ENCODE measurements at regions not wholly inside any gene's neighbourhood (a gene's known extent, or its start where the extent isn't known, plus 50 kb on each side); places are given as distances from the start of the nearest gene placed in this dataset.
"Not testable (repeated sequence)": the region's sequence is repeated elsewhere in the genome, so short reads cannot be mapped to it uniquely, and the experiment has no call there.

DNA sequence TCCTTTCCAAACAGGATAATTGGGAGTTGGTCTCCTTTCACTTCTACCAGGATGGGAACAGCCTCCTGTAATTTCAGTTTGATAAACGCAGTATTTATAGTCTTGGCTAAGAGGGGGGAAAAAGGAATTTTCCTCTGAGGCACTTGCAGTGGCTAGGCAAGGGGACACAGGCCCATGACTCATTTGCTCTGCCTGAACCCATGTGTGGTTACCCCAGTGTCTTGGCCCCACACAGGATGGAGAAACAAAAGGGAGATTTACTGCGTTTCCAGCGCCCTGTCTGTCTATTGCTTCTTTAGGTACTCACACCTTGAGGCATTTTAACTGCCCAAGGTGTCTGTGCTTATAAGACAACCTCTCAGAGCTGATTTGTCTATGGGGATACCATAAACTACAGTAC, 74.8 kb upstream of the NEDD9 start:
- no peaks in the 10 kb centered on the region for H3K4me1 ChIP-seq
- TF ChIP-seq EP300 (IDR thresholded peaks at IDR 0.05) (no peak), POLR2A (IDR thresholded peaks at IDR 0.05) (no peak), POLR2AphosphoS5 (IDR thresholded peaks at IDR 0.05) (no peak)
- TF ChIP-seq, protein P1, sequence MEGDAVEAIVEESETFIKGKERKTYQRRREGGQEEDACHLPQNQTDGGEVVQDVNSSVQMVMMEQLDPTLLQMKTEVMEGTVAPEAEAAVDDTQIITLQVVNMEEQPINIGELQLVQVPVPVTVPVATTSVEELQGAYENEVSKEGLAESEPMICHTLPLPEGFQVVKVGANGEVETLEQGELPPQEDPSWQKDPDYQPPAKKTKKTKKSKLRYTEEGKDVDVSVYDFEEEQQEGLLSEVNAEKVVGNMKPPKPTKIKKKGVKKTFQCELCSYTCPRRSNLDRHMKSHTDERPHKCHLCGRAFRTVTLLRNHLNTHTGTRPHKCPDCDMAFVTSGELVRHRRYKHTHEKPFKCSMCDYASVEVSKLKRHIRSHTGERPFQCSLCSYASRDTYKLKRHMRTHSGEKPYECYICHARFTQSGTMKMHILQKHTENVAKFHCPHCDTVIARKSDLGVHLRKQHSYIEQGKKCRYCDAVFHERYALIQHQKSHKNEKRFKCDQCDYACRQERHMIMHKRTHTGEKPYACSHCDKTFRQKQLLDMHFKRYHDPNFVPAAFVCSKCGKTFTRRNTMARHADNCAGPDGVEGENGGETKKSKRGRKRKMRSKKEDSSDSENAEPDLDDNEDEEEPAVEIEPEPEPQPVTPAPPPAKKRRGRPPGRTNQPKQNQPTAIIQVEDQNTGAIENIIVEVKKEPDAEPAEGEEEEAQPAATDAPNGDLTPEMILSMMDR (IDR thresholded peaks at IDR 0.05): no peak
- no peaks in the 10 kb centered on the region for H3K27me3 ChIP-seq
- no peak for DNase-seq (ENCODE audit: low spot score in 2 of 2)
- no peaks in the 10 kb centered on the region for H3K36me3 ChIP-seq
- no peaks in the 10 kb centered on the region for H3K9me3 ChIP-seq
- WGBS: 73% methylated on average over 3 of the region's 3 CpGs
- H3K4me3 ChIP-seq: no peak overlapping the region
- H3K27ac ChIP-seq: no peak overlapping the region

DNA sequence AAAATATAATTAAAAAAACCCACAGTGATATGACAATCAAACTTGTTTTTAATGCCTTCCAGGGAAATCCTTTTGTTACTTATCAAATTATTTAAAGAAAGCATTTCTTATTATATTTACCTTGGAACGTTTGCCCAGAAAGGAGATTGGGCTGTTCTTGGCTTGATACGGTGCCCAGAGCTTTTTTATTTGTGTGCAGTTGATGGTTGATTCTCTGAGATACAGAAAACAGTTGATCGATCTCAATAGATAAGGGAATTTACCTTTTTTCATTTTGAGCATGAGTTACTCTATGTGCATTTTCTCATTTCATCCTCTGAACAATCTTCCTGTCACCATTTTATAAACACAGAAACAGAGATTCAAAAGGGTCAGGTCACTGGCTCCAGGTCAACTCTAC, 72.5 kb upstream of the NEDD9 start:
- TF ChIP-seq POLR2AphosphoS5 (IDR thresholded peaks at IDR 0.05) (no peak), EP300 (IDR thresholded peaks at IDR 0.05) (no peak), POLR2A (IDR thresholded peaks at IDR 0.05) (no peak)
- TF ChIP-seq, protein P1 (IDR thresholded peaks at IDR 0.05): no peak
- Histone ChIP-seq H3K36me3 (no peaks in the 10 kb centered on the region), H3K4me1 (no peaks in the 10 kb centered on the region), H3K27ac (no peak overlapping the region), H3K27me3 (no peaks in the 10 kb centered on the region), H3K9me3 (no peaks in the 10 kb centered on the region), H3K4me3 (no peak overlapping the region)
- 66% methylated on average over 3 of the region's 3 CpGs for WGBS
- DNase-seq (ENCODE audit: low spot score in 2 of 2): no peak

DNA sequence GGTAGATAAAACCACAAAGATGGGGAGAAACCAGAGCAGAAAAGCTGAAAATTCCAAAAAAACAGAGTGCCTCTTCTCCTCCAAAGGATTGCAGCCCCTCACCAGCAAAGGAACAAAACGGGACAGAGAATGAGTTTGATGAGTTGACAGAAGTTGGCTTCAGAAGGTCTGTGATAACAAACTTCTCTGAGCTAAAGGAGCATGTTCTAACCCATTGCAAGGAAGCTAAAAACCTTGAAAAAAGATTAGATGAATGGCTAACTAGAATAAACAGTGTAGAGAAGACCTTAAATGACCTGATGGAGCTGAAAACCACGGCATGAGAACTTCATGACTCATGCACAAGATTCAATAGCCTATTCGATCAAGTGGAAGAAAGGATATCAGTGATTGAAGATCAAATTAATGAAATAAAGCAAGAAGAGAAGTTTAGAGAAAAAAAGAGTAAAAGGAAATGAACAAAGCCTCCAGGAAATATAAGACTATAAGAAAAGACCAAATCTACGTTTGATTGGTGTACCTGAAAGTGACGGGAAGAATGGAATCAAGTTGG, 67.5 kb upstream of the NEDD9 start:
- H3K9me3 ChIP-seq; H3K4me3 ChIP-seq; H3K27ac ChIP-seq; H3K36me3 ChIP-seq; DNase-seq (ENCODE audit: low spot score in 2 of 2); H3K4me1 ChIP-seq; H3K27me3 ChIP-seq: not testable (repeated sequence)
- 82% methylated on average over 5 of the region's 5 CpGs for WGBS

DNA sequence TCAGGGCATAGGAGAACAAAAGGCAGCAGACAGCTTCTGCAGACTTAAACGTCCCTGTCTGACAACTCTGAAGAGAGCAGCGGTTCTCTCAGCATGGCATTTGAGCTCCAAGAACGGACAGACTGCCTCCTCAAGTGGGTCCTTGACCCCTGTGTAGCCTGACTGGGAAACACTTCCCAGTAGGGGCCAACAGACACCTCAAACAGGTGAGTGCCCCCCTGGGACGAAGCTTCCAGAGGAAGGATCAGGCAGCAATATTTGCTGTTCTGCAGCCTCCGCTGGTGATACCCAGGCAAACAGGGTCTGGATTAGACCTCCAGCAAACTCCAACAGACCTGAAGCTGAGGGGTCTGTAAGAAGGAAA, 66.9 kb upstream of the NEDD9 start:
- not testable (repeated sequence) for H3K4me1 ChIP-seq; H3K27ac ChIP-seq; DNase-seq (ENCODE audit: low spot score in 2 of 2); H3K4me3 ChIP-seq; H3K27me3 ChIP-seq; H3K36me3 ChIP-seq; H3K9me3 ChIP-seq
- 87% methylated on average over 5 of the region's 5 CpGs for WGBS

DNA sequence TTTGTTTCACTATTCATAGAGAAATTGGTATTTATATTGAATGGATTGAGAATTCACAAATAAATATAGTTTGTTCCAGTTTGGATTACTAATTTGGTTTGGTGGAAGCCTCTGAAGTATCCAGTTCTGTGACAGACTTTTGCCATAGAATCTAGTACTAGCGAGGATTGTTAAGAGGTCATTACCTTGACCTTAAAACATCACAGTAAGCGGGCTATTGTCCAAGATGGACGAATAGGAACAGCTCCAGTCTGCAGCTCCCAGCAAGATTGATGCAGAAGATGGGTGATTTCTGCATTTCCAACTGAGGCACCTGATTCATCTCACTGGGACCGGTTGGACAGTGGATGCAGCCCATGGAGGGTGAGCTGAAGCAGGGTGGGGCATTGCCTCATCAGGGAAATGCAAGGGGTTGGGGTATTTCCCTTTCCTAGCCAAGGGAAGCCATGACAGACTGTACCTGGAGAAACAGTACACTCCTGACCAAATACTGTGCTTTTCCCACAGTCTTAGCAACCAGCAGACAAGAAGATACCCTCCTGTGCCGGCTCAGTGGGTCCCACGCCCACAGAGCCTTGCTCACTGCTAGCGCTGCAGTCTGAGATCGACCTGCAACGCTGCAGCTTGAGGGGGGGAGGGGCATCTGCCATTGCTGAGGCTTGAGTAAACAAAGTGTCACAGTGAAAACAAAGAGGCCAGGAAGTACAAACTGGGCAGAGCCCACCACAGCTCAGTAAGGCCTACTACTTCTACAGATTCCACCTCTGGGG, 66.4 kb upstream of the NEDD9 start:
- Histone ChIP-seq H3K4me1 (no peaks in the 10 kb centered on the region), H3K4me3 (no peak overlapping the region), H3K27ac (no peak overlapping the region), H3K27me3 (no peaks in the 10 kb centered on the region), H3K36me3 (no peaks in the 10 kb centered on the region), H3K9me3 (no peaks in the 10 kb centered on the region)
- no peak for DNase-seq (ENCODE audit: low spot score in 2 of 2)
- no peak for TF ChIP-seq POLR2A (IDR thresholded peaks at IDR 0.05)
- TF ChIP-seq POLR2AphosphoS5 (IDR thresholded peaks at IDR 0.05): no peak
- no peak for TF ChIP-seq EP300 (IDR thresholded peaks at IDR 0.05)
- TF ChIP-seq, protein P1 (IDR thresholded peaks at IDR 0.05): no peak
- 71% methylated on average over 9 of the region's 9 CpGs for WGBS

DNA sequence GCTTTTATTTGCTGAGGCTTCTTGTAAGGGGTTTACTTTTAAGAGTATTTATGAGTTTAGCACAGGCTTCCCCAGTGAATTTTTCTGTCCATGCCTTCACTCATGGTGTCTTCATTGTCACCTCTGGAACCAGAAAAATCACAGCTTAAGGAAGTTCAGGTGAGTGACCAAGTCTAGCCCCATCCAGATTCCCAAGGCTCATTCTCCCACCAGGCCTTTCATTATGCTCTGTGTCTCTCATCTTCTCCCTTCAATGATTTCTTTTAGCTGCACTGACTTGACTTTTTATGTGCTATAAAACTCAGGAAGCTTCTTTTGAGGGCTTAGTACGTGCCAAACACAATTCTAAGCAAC, 64.9 kb upstream of the NEDD9 start:
- Histone ChIP-seq H3K27me3 (no peaks in the 10 kb centered on the region), H3K36me3 (no peaks in the 10 kb centered on the region), H3K4me1 (no peaks in the 10 kb centered on the region), H3K4me3 (no peak overlapping the region), H3K27ac (no peak overlapping the region), H3K9me3 (no peaks in the 10 kb centered on the region)
- 88% methylated on average over 1 of the region's 1 CpG for WGBS
- DNase-seq (ENCODE audit: low spot score in 2 of 2): no peak
- no peak for TF ChIP-seq EP300 (IDR thresholded peaks at IDR 0.05)
- TF ChIP-seq, protein P1 (IDR thresholded peaks at IDR 0.05): no peak
- no peak for TF ChIP-seq POLR2AphosphoS5 (IDR thresholded peaks at IDR 0.05)
- no peak for TF ChIP-seq POLR2A (IDR thresholded peaks at IDR 0.05)
